Uterus (tissue), 2 donors: ENCODE measurements at regions not wholly inside any gene's neighbourhood (a gene's known extent, or its start where the extent isn't known, plus 50 kb on each side); places are given as distances from the start of the nearest gene placed in this dataset.

ENCODE experiments used
- POLR2A ChIP-seq, 2 donors: fragments of 450-650 bp; IDR thresholded peaks; one replicate each; pipeline ENCODE4 v1.6.1; 2016; ENCODE audit warnings: antibody characterized with exemption in 2 of 2, mild to moderate bottlenecking in 1 of 2, moderate library complexity in 1 of 2
- TF ChIP-seq, protein P1 (sequence below), 4 experiments: fragments of 200-600 bp in 2 of 4; fragments of 450-650 bp in 2 of 4; sonication (generic) in 2 of 4; IDR thresholded peaks; one replicate each; pipeline ENCODE4 v1.5.1; 2016 to 2019; ENCODE audit warnings: antibody characterized with exemption in 4 of 4, mild to moderate bottlenecking in 2 of 4, moderate library complexity in 1 of 4

DNA sequence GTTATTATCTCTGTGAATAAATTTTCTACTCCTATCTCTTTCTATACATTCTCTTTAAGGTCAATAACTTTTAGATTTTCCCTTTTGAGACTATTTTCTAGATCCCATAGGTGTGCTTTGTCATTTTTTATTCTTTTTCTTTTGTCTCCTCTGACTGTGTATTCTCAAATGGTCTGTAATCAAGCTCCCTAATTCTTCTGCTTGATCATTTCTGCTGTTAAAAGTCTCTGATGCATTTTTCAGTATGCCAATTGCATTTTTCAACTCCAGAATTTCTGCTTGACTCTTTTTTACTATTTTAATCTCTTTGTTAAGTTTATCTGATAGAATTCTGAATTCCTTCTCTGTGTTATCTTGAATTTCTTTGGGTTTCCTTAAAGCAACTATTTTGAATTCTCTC is 78.2 kb downstream of the THNSL1 start:
- TF ChIP-seq, protein P1, sequence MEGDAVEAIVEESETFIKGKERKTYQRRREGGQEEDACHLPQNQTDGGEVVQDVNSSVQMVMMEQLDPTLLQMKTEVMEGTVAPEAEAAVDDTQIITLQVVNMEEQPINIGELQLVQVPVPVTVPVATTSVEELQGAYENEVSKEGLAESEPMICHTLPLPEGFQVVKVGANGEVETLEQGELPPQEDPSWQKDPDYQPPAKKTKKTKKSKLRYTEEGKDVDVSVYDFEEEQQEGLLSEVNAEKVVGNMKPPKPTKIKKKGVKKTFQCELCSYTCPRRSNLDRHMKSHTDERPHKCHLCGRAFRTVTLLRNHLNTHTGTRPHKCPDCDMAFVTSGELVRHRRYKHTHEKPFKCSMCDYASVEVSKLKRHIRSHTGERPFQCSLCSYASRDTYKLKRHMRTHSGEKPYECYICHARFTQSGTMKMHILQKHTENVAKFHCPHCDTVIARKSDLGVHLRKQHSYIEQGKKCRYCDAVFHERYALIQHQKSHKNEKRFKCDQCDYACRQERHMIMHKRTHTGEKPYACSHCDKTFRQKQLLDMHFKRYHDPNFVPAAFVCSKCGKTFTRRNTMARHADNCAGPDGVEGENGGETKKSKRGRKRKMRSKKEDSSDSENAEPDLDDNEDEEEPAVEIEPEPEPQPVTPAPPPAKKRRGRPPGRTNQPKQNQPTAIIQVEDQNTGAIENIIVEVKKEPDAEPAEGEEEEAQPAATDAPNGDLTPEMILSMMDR (IDR thresholded peaks at IDR 0.05) = no peak
- no peak for TF ChIP-seq POLR2A (IDR thresholded peaks at IDR 0.05)
